GM12864 (cell line): ENCODE measurements at regions not wholly inside any gene's neighbourhood (a gene's known extent, or its start where the extent isn't known, plus 50 kb on each side); places are given as distances from the start of the nearest gene placed in this dataset.

Experiments used
- DNase-seq: peaks from one replicate; pipeline ENCODE4 v3.0.0-alpha.2; 2011; ENCODE audit warnings: low read depth
- H3K4me3 ChIP-seq: 2 replicates; pipeline ENCODE4 v1.5.1; 2011; ENCODE audit warnings: mild to moderate bottlenecking, low read depth, low read length, control low read depth
- TF ChIP-seq, protein P1 (sequence below): IDR thresholded peaks from 2 replicates; pipeline ENCODE4 v1.5.1; 2011; ENCODE audit warnings: low read depth, mild to moderate bottlenecking, moderate library complexity, low read length, control low read depth, inconsistent platforms; ENCODE audit errors: missing control alignments

- TF ChIP-seq, protein P1, sequence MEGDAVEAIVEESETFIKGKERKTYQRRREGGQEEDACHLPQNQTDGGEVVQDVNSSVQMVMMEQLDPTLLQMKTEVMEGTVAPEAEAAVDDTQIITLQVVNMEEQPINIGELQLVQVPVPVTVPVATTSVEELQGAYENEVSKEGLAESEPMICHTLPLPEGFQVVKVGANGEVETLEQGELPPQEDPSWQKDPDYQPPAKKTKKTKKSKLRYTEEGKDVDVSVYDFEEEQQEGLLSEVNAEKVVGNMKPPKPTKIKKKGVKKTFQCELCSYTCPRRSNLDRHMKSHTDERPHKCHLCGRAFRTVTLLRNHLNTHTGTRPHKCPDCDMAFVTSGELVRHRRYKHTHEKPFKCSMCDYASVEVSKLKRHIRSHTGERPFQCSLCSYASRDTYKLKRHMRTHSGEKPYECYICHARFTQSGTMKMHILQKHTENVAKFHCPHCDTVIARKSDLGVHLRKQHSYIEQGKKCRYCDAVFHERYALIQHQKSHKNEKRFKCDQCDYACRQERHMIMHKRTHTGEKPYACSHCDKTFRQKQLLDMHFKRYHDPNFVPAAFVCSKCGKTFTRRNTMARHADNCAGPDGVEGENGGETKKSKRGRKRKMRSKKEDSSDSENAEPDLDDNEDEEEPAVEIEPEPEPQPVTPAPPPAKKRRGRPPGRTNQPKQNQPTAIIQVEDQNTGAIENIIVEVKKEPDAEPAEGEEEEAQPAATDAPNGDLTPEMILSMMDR = no peak
- no peak for DNase-seq
- no peak overlapping the region for H3K4me3 ChIP-seq
Measured at GRCh38 chr6:141744194-141744925, 388.4 kb upstream of the GJE1 start.

DNA sequence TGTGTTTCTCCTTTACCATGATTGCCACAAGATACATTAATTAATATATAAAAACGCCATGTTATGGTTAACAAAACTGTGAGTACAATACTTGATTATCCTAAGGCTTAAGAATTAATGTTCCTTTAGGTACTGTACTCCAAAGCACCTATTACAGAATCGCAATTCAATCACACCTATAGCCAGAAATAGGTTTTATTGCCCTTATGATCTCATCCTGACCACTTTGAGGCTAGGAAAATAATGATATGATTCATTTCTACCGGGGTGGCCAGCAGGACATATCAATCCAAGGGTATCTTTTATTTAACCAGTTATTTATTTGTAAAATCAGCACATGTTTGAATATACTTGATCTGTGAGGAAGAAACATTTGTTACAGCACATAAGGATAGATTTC lies 396.6 kb upstream of the GJE1 start:
- TF ChIP-seq, protein P1 = no peak
- DNase-seq = no peak
- H3K4me3 ChIP-seq = no peak overlapping the region

DNA sequence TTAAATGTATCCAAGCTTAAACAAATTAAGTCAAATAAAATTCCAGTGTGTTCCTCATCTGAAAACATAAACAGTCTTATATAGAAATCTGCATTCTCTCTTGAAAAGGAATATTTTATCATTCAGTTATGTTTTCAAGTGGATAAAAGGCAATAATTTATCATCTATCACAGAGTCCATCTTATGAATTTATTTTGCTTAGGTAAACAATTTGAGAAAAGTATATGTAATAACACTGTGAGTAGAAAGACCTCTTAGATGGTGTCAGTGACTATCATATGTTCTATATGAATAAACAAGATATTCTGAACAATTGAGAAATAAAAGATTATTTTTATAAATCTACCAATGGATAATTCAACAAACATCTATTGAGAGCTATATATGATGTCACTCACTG lies 397.6 kb upstream of the GJE1 start:
- no peak overlapping the region for H3K4me3 ChIP-seq
- TF ChIP-seq, protein P1 = no peak
- DNase-seq = no peak

GRCh38 chr6:141734071-141734840 lies 398.5 kb upstream of the GJE1 start:
- no peak overlapping the region for H3K4me3 ChIP-seq
- no peak for DNase-seq
- TF ChIP-seq, protein P1 = no peak

DNA sequence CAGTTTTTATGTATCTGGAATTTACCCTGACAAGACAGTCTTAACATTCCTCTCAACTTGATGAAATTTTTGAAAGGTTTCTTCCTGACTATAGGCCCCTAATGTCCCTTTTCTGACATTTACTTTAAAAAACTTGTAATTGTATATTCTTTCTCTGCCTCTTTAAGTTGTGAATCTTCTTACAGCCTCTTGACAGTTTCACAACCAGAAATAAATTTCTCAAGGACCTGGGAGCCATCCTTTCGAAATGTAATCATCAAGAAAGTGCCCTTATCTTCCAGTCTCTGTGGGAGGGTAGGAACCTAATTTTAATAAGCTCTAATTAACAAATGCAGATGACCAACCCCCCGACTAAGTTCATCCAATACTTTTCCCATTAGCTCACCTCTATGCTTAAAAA lies 403.6 kb upstream of the GJE1 start:
- no peak for DNase-seq
- TF ChIP-seq, protein P1 = no peak
- H3K4me3 ChIP-seq = no peak overlapping the region

GRCh38 chr6:141728330-141728729 lies 404.4 kb upstream of the GJE1 start:
- no peak for DNase-seq
- TF ChIP-seq, protein P1 = no peak
- no peak overlapping the region for H3K4me3 ChIP-seq
